Non-pigmented ciliary epithelial cell (primary cell): ENCODE measurements at regions not wholly inside any gene's neighbourhood (a gene's known extent, or its start where the extent isn't known, plus 50 kb on each side); places are given as distances from the start of the nearest gene placed in this dataset.
"Not testable (repeated sequence)": the region's sequence is repeated elsewhere in the genome, so short reads cannot be mapped to it uniquely, and the experiment has no call there.

ENCODE experiments used
- DNase-seq: peaks from one replicate; pipeline ENCODE4 v3.0.0-alpha.2; 2010; ENCODE audit warnings: low read depth

DNA sequence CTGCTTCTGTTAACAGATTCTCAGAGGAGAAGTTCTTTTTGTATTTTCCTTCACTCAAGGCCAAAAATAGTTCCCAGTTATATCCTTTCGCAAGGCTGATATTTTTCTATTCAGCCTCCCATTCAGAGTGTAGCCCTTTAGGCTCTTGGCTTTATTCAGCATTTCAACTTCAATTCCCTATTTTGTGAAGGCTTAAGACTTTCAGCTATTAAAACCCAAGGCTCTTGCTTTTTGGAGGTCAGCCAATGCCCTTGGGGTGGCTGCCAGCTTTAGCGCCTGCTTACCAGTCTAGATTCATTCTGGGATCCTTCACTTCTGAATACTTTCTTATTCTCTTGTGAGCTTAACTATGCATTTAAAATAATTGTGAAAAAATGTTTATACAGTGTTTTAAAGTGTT is 57.3 kb upstream of the ADGRA3 start:
- no peak for DNase-seq

DNA sequence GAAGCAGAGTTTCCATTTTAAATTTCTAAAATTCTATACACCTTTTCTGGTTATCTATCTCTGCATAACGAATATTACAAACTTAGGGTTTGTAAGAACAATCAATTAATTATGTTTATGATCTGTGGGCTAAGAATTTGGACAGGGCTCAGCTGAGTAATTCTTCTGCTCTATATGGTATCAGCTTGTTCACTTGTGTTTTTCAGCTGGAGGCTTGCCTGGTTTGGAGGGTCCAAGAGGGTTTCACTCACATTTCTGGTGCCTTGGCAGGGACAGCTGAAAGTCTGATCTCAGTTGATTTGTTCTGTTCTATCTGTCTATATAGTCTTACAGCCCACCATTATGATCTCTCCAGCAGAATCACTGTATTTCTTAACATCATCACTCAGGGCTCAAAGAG is 57.8 kb upstream of the ADGRA3 start:
- DNase-seq = no peak

DNA sequence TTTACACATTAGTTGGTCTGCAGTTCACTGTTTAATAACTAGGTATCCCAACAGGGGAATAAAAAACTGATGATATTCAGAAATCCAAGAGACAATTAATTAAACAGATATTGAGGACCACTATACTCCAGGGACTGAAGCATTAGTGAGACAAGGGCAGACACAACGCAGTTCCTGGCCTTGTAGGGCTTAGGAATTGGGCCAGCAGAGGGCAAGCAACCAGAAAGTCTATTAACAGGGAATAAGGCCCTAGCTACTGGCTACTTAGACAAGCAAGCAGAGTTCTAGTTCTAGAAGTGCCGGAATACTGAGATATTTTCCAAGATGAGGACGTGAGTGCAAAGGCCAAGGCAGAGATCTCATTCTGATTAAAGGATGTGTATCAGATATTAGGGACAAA is 58.6 kb upstream of the ADGRA3 start:
- DNase-seq = no peak

DNA sequence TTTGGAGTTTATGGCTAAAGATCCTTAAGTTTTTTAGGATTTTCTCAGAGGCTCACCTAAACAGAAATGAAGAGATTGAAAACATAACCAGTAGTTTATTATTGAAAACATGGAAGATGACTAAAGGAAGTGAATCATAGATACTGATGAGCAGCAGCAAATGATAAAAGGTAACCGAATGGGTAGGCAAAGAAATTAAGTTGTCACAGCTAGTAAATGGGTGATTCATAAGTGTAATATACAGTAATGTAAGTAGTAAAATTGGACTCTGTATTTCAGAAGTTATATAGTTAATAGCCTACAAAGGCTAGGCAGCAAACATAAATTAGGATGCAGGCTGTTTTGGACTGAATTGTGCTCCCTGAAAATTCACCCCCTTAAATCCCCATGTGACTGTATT is 59.0 kb upstream of the ADGRA3 start:
- no peak for DNase-seq

DNA sequence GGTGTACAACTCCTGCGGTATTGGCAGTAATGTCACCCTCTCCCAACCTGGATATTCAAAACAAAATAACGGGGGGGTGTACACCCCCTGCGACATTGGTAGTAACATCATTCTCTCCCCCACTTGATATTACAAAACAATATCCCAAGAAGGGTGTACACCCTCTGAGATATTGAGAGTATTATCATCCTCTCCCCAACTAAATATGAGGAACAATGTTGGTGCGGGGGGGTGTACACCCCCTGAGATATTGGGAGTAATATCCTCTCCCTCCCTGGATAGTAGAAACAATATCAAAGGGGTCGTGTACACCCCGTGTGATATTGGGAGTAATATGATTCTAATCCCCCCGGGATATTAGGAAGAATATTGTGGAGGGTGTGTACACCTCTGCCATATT is 71.4 kb upstream of the ADGRA3 start:
- DNase-seq = no peak

DNA sequence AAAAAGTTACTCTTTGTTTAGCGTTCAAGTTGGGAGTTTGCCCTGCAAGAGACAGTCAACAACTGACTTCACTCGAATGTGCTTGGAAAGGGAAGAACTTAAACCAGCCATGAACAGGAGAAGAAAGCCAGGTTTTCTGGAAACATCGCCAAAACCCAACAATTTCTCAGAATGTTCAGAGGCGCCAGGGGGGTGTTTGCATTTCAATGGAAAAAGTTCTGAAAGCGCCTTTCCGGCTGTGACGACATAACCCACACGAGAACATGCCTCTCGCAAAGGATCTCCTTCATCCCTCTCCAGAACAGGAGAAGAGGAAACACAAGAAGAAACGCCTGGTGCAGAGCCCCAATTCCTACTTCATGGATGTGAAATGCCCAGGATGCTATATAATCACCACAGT is 78.1 kb upstream of the ADGRA3 start:
- no peak for DNase-seq

DNA sequence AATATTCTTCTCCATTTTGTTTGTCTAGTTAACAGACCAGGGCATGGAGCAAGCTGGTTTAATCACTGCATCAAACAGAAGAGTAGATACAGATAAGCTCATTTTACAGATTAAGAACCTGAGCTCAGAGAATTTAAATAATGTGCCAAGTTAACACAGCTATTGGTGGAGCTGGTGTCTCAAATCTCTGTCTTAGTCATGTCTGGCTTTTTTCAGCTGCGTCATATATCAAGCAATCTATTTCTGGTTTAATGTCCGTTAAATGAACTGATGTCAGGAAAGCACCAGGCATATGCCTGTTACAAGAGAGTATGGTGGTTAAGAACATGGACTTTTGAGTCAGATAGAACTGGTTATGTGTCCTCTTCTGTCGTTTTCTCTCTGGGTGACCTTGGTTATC is 79.8 kb upstream of the ADGRA3 start:
- no peak for DNase-seq

DNA sequence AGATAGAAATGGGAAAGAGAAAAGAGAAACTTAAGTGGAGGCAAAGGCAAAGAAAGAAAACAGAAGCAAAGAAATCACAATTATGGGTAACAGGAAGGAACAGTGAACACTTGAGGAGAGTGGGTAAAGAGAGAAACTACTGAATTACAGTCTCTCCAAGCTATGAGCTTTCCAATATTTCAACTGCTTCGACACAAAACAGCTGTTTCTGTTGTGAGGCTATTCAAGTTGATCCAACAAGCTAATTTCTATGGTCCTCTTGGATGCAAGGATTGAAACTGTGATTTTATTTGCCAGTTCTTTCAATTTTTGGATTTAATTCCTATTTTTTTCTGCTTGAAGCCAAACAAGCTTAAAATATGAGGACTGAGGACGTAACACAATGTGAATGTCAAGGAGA is 80.5 kb upstream of the ADGRA3 start:
- DNase-seq = no peak

DNA sequence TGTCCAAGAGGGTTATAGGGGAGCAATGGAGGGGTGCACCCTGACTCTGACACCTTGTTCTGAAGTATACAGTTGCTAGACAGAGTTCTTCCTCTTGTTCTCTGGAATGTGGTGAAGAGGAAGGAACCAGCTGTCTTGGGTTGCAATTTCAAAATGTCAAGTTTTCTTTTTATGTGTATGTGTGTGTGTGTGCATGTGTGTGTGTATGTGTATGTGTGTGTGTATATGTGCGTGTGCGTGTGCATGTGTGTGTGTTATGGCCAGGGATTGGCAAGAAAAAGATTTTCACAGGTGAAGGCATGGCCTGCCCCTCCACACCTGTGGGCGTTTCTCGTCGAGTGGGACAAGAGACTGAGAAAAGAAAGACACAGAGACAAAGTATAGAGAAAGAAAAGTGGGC is 81.6 kb upstream of the ADGRA3 start:
- DNase-seq = no peak

DNA sequence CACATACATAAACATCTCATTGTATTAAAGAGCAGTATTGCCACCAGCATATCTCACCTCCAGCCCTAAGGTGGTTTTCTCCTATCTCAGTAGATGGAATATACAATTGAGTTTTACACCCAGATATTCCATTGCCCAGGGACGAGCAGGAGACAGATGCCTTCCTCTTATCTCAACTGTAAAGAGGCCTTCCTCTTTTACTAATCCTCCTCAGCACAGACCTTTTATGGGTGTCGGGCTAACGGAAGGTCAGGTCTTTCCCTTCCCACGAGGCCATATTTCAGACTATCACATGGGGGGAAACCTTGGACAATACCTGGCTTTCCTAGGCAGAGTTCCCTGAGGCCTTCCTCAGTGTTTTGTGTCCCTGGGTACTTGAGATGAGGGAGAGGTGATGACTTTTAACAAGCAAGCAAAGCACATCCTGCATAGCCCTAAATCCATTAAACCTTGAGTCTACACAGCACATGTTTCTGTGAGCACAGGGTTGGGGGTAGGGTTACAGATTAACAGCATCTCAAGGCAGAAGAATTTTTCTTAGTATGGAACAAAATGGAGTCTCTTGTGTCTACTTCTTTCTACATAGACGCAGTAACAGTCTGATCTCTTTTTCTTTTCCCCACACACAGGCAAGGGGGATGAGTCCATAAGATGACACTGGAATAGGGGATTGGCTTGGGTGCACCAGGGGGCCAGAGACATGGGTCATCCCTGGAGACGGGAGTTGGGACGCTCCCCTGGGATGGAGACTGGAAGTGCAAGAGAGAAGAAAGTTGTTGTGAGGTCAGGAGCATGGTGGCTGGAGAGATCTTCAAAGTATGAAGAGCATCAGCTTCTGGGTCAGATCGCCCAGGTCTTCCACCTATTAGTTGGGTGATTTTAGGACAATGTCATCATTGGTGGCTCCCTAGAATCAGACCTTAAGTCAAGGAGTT is 82.5 kb upstream of the ADGRA3 start:
- DNase-seq = not testable (repeated sequence)

DNA sequence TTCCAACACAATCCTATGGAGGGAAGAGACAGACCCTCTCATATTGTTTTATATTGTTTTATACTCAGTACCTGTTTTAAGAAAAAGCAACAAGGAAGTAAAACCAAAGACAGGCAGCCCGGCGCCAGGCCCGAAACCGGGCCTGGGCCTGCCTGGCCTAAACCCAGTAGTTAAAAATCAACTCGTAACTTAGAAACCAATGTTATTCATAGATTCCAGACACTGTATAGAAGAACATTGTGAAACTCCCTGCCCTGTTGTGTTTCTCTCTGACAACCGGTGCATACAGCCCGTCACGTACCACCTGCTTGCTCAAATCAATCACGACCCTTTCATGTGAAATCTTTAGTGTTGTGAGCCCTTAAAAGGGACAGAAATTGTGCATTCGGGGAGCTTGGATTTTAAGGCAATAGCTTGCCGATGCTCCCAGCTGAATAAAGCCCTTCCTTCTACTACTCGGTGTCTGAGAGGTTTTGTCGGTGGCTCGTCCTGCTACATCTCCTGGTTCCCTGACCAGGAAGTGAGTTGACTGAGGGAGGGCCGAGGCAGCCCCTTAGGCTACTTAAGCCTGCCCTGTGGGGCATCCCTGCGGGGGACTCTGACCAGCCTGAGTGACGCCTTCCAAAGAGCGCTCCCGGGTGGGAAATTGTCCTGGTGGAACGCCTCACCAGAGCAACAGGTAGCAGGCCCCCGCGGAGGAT is 83.5 kb upstream of the ADGRA3 start:
- DNase-seq = not testable (repeated sequence)

DNA sequence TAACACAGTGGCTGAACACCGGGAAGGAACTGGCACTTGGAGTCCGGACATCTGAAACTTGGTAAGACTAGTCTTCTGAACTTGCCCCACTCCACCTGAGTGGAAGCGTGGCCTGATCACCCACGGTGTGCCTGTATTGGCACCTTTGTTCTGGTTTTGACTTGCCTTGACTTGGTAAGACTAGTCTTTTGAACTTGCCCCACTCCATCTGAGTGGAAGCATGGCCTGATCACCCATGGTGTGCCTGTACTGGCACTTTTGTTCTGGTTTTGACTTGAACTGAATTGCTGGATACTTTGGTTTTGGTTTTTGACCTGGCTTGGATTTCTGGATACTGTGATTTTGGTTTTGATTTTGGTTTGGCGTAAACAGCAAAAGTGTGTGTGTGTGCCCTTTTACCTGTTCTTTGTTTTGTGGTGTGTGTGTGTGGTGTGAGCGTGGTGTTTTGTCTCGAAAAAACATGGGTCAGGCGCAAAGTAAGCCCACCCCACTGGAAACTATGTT is 84.1 kb upstream of the ADGRA3 start:
- DNase-seq = not testable (repeated sequence)

DNA sequence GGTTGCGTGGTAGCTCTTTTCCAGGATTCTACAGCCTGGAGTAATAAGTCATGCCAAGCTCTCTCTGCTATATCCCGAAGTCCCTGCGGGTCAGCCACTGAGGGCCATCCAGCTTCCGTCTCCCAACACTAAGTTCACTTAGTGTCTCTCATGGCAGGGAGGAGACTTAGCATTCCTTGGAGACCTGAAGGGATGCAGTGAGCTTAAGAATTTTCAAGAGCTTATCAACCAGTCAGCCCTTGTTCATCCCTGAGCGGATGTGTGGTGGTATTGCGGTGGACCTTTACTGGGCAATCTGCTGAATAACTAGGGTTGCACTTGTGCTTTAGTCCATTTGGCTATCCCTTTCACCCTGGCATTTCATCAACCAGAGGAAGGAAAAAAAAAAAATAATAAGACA is 85.8 kb upstream of the ADGRA3 start:
- not testable (repeated sequence) for DNase-seq

DNA sequence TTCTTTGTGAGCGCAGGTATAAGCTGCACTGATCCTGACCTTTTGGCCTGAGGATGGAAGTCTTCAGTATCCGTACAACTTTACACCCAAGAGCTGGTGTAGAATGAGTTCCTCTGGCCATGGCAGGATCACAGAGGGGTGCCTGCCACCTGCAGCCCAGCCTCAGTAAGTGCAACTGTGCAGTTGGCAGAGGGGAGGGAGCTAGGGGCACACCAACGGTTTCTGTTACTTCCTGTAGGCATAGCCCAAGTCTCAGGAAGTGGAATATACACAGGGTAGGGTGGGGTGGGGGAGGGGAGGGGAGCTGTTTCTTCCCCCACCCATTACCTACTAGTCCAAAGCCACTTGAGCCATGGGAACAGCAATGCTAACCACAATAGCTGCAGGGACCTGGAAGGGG is 85.4 kb upstream of the GBA3 start:
- peak; percentile 1 for DNase-seq

DNA sequence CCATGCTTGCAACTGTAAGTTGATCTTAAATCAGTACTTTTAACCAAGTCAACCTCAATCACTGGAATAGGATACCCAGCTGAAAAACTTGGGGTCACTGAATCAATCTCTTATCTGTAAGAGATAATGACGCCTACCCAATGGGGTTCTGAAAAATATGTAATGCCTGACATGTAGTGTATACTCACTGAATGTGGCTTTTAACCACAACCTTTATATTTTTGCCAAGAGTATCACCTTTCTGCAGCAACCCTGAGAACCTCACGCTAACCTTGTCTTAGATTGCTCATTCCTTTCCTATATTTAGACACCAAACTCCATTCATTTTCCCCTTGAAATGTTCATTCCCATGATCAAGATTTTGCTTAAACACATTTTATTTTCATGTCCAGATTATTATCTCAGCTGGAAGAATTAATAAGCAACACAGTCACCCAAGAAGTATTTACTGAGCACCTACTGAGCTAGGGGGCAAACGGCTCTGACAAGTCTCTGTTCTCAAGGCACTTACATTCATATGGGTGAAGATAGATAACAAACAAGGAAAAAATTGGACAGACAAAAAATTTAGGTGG is 82.7 kb upstream of the GBA3 start:
- peak; percentile 14 for DNase-seq

DNA sequence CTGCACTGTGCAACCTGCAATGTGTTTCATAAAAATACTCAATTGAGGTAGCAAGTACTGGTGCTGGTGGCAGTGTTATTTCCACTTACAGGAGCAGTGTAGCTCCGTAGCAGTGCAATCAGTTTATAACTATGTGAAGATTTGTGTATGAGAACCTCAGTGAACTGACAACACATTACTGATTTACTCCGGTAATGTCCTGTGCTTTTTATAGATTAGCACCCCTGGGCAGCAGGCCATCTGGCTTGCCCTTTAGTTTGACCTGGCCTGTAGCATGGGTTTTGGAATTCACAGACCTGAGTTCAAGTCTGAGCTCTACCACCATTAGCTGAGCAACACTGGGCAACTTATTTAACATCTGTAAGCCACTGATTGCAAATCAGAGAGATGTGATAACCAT is 78.6 kb upstream of the GBA3 start:
- no peak for DNase-seq

DNA sequence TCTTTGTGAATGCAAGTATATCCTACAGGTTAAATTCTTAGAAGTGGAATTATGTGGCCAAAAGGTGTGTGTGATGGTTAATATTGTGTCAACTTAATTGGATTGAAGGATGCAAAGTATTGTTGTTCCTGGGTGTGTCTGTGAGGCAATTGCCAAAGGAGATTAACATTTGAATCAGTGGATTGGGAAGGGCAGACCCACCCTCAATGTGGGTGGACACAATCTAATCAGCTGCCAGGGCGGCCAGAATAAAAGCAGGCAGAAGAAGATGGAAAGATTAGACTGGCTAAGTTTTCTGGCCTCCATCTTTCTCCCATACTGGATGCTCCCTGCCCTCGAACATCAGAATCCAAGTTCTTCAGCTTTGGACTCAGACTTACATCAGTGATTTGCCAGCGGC is 76.2 kb upstream of the GBA3 start:
- DNase-seq = no peak

DNA sequence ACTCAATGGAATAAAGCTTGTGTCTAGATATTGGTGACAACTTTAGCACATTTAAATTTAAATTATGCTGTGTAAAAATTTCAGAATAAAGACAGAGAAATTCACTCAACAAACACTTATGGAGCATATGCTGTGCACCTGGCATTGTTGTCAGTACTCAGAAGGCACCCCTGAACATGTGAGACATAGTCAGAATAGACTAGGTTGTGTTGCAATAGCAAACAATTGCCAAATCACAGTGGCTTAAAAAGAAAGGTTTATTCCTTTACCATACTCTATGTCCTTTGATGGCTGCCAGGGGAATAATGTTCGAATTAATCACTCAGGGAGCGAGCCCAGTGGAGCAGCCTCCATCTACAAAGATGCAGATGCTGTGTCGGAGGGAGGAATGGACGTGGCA is 72.6 kb upstream of the GBA3 start:
- DNase-seq = not testable (repeated sequence)

DNA sequence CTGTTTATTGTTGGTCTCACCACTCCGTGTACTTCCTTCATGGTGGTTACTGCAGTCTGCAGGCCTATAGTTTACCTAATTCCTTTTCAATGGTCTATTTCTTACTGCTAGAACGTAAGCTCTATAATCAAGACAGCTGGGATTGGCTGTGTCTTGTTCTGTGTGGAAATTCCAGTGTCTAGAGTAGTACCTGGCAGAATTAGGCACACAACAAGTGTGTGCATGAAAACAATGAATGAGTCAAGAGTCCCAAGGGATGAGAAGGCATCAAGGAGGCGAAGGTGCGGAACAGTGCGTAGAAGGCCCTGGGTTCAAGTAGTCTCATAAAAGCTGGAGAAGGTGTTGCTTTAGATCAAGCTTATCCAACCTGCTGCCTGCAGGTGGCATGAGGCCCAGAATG is 70.8 kb upstream of the GBA3 start:
- DNase-seq = not testable (repeated sequence)

DNA sequence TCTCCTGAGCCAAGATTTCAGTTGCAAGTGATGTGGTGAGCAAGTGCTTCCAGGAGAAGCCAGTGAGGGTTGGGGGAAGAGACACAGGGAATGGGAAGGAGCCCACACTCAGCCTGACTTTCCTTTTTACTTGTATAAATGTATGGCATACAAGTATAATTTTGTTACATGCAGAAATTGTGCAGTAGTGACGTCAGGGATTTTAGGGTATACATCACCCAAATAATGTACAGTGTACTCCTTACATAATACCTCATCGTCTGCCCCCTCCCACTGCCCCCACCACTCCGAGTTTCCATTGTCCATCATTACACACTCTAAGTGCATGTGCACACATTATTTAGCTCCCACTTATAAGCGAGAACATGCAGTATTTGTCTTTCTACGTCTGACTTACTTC is 68.7 kb upstream of the GBA3 start:
- not testable (repeated sequence) for DNase-seq

DNA sequence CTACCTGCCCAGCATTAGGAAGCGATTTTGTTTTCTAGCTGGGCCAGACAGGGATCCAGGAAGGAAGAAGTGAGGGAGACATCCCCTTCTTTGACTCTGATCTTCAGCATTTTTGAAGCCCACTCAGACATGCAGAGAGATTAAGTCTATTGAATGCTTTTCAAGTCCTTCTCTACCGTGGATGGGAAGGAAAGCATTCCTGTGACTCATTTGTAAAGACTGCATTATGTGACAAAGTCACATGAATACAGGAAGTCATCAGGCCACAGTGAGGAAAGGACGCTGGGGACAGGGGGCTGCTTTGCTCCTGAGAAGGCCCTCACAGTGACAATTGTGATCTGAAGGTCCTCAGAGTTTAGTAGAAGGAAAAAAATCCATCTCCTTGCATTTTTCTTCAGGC is 67.4 kb upstream of the GBA3 start:
- no peak for DNase-seq

DNA sequence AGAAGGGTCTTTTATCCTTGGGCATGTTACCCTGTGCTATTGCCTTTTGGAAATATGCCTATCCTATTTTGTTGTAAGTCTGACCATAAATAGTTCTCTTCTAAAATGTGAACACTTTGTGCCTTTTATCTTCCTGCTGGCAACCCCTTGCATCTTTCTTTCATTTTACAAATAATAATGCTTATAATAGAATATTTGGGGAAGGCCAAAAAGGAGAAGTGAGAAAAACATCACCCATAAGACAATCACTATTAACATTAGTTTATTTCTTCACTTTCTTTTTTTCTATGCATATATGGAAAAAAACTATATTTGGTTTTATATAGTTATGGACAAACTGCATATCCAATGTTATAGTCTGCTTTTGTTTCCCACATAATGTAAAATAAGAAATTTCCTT is 64.9 kb upstream of the GBA3 start:
- DNase-seq = not testable (repeated sequence)
